Right lobe of liver (tissue), 4 donors: ENCODE measurements at regions not wholly inside any gene's neighbourhood (a gene's known extent, or its start where the extent isn't known, plus 50 kb on each side); places are given as distances from the start of the nearest gene placed in this dataset.

Experiments
- POLR2A ChIP-seq: fragments of 450-650 bp; IDR thresholded peaks from one replicate; pipeline ENCODE4 v1.6.1; 2017; ENCODE audit warnings: antibody characterized with exemption, mild to moderate bottlenecking
- TF ChIP-seq, protein P1 (sequence below), 4 donors: fragments of 200-600 bp in 3 of 4; fragments of 450-650 bp in 1 of 4; IDR thresholded peaks; one replicate each; pipeline versions ENCODE4 v1.5.1 to v1.8.0; 2016 to 2022; ENCODE audit warnings: antibody characterized with exemption in 4 of 4, mild to moderate bottlenecking in 2 of 4
- donor health status: DM: no; HTN: no; CAD: no.
- donor health status: DM: no; HTN: no; CAD: no.
- donor health status: DM: no; HTN: yes; CAD: no.

DNA sequence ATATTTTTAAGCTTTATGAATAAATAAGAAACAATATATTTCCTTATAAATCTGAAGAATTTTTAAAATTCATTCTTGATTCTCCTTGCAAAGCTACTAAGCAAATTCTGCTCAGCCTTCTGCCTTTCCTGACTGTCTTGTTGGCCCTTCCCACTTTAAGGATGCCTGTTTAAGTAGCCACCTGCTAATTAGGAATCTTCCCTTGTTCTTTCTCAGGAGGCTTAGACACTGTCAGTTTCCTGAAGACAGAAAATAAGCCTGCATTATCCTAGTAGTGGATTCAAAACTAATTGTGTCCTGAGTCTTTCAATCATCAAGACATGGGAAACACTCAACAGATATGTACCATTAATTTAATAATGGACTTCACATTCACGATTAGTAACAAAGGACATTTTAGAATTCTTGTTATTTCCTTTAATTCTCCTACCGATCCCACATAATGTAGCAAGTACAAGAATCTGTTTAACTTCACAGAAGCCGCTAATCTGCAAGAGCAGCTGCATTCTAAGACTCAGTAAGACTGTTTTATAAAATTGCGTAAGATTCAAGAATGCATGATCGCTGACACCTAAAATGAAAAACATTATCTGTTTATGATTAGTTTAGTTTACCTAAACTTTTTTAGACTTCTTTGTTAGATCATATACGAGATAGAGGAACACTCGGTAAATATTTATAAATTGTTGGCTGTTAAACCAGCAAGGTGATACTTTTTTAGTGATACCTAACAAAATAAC is 445.4 kb upstream of the DSEL start:
- TF ChIP-seq, protein P1, sequence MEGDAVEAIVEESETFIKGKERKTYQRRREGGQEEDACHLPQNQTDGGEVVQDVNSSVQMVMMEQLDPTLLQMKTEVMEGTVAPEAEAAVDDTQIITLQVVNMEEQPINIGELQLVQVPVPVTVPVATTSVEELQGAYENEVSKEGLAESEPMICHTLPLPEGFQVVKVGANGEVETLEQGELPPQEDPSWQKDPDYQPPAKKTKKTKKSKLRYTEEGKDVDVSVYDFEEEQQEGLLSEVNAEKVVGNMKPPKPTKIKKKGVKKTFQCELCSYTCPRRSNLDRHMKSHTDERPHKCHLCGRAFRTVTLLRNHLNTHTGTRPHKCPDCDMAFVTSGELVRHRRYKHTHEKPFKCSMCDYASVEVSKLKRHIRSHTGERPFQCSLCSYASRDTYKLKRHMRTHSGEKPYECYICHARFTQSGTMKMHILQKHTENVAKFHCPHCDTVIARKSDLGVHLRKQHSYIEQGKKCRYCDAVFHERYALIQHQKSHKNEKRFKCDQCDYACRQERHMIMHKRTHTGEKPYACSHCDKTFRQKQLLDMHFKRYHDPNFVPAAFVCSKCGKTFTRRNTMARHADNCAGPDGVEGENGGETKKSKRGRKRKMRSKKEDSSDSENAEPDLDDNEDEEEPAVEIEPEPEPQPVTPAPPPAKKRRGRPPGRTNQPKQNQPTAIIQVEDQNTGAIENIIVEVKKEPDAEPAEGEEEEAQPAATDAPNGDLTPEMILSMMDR (IDR thresholded peaks at IDR 0.05): no peak
- TF ChIP-seq POLR2A: no peak
